DMS 273 (cell line): ENCODE measurements at regions not wholly inside any gene's neighbourhood (a gene's known extent, or its start where the extent isn't known, plus 50 kb on each side); places are given as distances from the start of the nearest gene placed in this dataset.

Experiments
- DNase-seq: peaks from one replicate; lab custom pipeline; 2025; ENCODE audit not compliant: unreplicated experiment; lab: John Stamatoyannopoulos, UW

GRCh38 chr16:80144191-80144590 is 396.6 kb upstream of the DYNLRB2 start:
- DNase-seq, result no peak

GRCh38 chr16:80142940-80143339 is 397.9 kb upstream of the DYNLRB2 start:
- DNase-seq, result no peak

GRCh38 chr16:80142281-80142680 is 398.5 kb upstream of the DYNLRB2 start:
- DNase-seq, result no peak

GRCh38 chr16:80129791-80130190 is 411.0 kb upstream of the DYNLRB2 start:
- DNase-seq, result no peak

- DNase-seq, result no peak
Measured at GRCh38 chr16:80125677-80126076, 415.1 kb upstream of the DYNLRB2 start.

- DNase-seq, result no peak
Measured at GRCh38 chr16:80123189-80123588, 417.6 kb upstream of the DYNLRB2 start.

- DNase-seq, result no peak
Measured at GRCh38 chr16:80122115-80122514, 418.7 kb upstream of the DYNLRB2 start.

GRCh38 chr16:80121522-80121909 is 419.3 kb upstream of the DYNLRB2 start:
- no peak for DNase-seq

- no peak for DNase-seq
Measured at GRCh38 chr16:80120899-80121521, 419.8 kb upstream of the DYNLRB2 start.

GRCh38 chr16:80117556-80118130 is 423.1 kb upstream of the DYNLRB2 start:
- DNase-seq, result no peak

GRCh38 chr16:80116711-80117110 is 424.1 kb upstream of the DYNLRB2 start:
- DNase-seq, result no peak

GRCh38 chr16:80114699-80115098 is 426.1 kb upstream of the DYNLRB2 start:
- no peak for DNase-seq

- no peak for DNase-seq
Measured at GRCh38 chr16:80113873-80114574, 426.8 kb upstream of the DYNLRB2 start.

- no peak for DNase-seq
Measured at GRCh38 chr16:80109581-80109980, 431.2 kb upstream of the DYNLRB2 start.

- no peak for DNase-seq
Measured at GRCh38 chr16:80107900-80108299, 432.9 kb upstream of the DYNLRB2 start.

- no peak for DNase-seq
Measured at GRCh38 chr16:80105751-80106150, 435.0 kb upstream of the DYNLRB2 start.

GRCh38 chr16:80105160-80105559 is 435.6 kb upstream of the DYNLRB2 start:
- DNase-seq, result no peak

- no peak for DNase-seq
Measured at GRCh38 chr16:80104401-80104800, 436.4 kb upstream of the DYNLRB2 start.

GRCh38 chr16:80103463-80103862 is 437.3 kb upstream of the DYNLRB2 start:
- DNase-seq, result no peak

GRCh38 chr16:80100846-80101451 is 439.8 kb upstream of the DYNLRB2 start:
- DNase-seq, result no peak

GRCh38 chr16:80100186-80100585 is 440.6 kb upstream of the DYNLRB2 start:
- no peak for DNase-seq

GRCh38 chr16:80097098-80097497 is 443.7 kb upstream of the DYNLRB2 start:
- DNase-seq, result no peak
